GM21447 (cell line): ENCODE measurements at regions not wholly inside any gene's neighbourhood (a gene's known extent, or its start where the extent isn't known, plus 50 kb on each side); places are given as distances from the start of the nearest gene placed in this dataset.

ENCODE experiments used
- ATAC-seq: cut with Tn5 transposase; IDR thresholded peaks from one replicate; pipeline ENCODE4 v1.9.1; 2021; ENCODE audit not compliant: unreplicated experiment

GRCh38 chr13:73195091-73195490 is 136.3 kb downstream of the KLF5 start:
- no peak for ATAC-seq

- no peak for ATAC-seq
These were observed 135.5 kb downstream of the KLF5 start for GRCh38 chr13:73194310-73194709.

GRCh38 chr13:73193554-73193953 is 134.7 kb downstream of the KLF5 start:
- ATAC-seq, result no peak

GRCh38 chr13:73190477-73190876 is 131.7 kb downstream of the KLF5 start:
- no peak for ATAC-seq

- ATAC-seq, result no peak
These were observed 131.0 kb downstream of the KLF5 start for GRCh38 chr13:73189776-73190175.

- ATAC-seq, result no peak
These were observed 130.6 kb downstream of the KLF5 start for GRCh38 chr13:73189362-73189761.

GRCh38 chr13:73187106-73187505 is 128.3 kb downstream of the KLF5 start:
- no peak for ATAC-seq

- ATAC-seq, result no peak
These were observed 121.0 kb downstream of the KLF5 start for GRCh38 chr13:73179650-73180274.

- ATAC-seq, result no peak
These were observed 119.2 kb downstream of the KLF5 start for GRCh38 chr13:73177916-73178565.

GRCh38 chr13:73177017-73177416 is 118.2 kb downstream of the KLF5 start:
- no peak for ATAC-seq

GRCh38 chr13:73174521-73175010 is 115.8 kb downstream of the KLF5 start:
- ATAC-seq, result no peak

GRCh38 chr13:73173279-73173811 is 114.5 kb downstream of the KLF5 start:
- no peak for ATAC-seq

- ATAC-seq, result no peak
These were observed 113.1 kb downstream of the KLF5 start for GRCh38 chr13:73171926-73172325.

- no peak for ATAC-seq
These were observed 112.5 kb downstream of the KLF5 start for GRCh38 chr13:73171271-73171682.

GRCh38 chr13:73169971-73170370 is 111.2 kb downstream of the KLF5 start:
- no peak for ATAC-seq

- no peak for ATAC-seq
These were observed 110.2 kb downstream of the KLF5 start for GRCh38 chr13:73168953-73169401.

- no peak for ATAC-seq
These were observed 109.6 kb downstream of the KLF5 start for GRCh38 chr13:73168226-73168952.

GRCh38 chr13:73167028-73167820 is 108.4 kb downstream of the KLF5 start:
- no peak for ATAC-seq

- no peak for ATAC-seq
These were observed 107.4 kb downstream of the KLF5 start for GRCh38 chr13:73166204-73166603.

GRCh38 chr13:73162912-73163911 is 104.4 kb downstream of the KLF5 start:
- ATAC-seq, result no peak
